Transverse colon (tissue), 4 donors: ENCODE measurements at regions not wholly inside any gene's neighbourhood (a gene's known extent, or its start where the extent isn't known, plus 50 kb on each side); places are given as distances from the start of the nearest gene placed in this dataset.

Experiments
- DNase-seq: peaks from one replicate; pipeline ENCODE4 v3.0.0-alpha.2; 2019
- H3K27ac ChIP-seq, 4 donors: fragments of 200-600 bp; sonication (generic); 2 replicates each; pipeline ENCODE4 v1.5.1; 2016 to 2018; ENCODE audit warnings: inconsistent platforms in 4 of 4
- H3K27me3 ChIP-seq: fragments of 200-600 bp; sonication (generic); 2 replicates; pipeline ENCODE4 v1.5.1; 2017; ENCODE audit warnings: inconsistent platforms
- H3K36me3 ChIP-seq, 4 donors: fragments of 200-600 bp; sonication (generic); 2 replicates each; pipeline ENCODE4 v1.5.1; 2017 to 2019; ENCODE audit warnings: inconsistent platforms in 4 of 4
- H3K4me1 ChIP-seq, 4 donors: fragments of 200-600 bp; sonication (generic); 2 replicates each; pipeline ENCODE4 v1.5.1; 2017 to 2020; ENCODE audit warnings: inconsistent platforms in 4 of 4
- H3K4me3 ChIP-seq, 4 donors: fragments of 200-600 bp; sonication (generic); 1 replicate in 1 of 4; 2 replicates in 3 of 4; pipeline versions ENCODE4 v1.5.1 to v1.6.1; 2017 to 2019; ENCODE audit warnings: inconsistent platforms in 4 of 4
- H3K9me3 ChIP-seq, 2 donors: fragments of 200-600 bp; sonication (generic); 2 replicates each; pipeline ENCODE4 v1.5.1; 2017 to 2019; ENCODE audit warnings: inconsistent platforms in 2 of 2
- CTCF ChIP-seq, 5 experiments: fragments of 200-600 bp in 3 of 5; fragments of 450-650 bp in 2 of 5; sonication (generic) in 3 of 5; IDR thresholded peaks; 1 replicate in 2 of 5; 2 replicates in 3 of 5; pipeline ENCODE4 v1.5.1; 2016 to 2017; ENCODE audit warnings: antibody characterized with exemption in 5 of 5, inconsistent platforms in 3 of 5, mild to moderate bottlenecking in 2 of 5, moderate library complexity in 1 of 5
- EP300 ChIP-seq: sonication (generic); formaldehyde crosslinking; IDR thresholded peaks from one replicate; pipeline ENCODE4 v1.6.1; 2017; ENCODE audit warnings: antibody characterized with exemption, low read depth
- POLR2A ChIP-seq: fragments of 450-650 bp; IDR thresholded peaks from one replicate; pipeline ENCODE4 v1.6.1; 2016; ENCODE audit warnings: antibody characterized with exemption, mild to moderate bottlenecking, moderate library complexity
- POLR2AphosphoS5 ChIP-seq, 3 donors: sonication (generic); formaldehyde crosslinking; IDR thresholded peaks; one replicate each; pipeline ENCODE4 v1.6.1; 2016; ENCODE audit warnings: antibody characterized with exemption in 3 of 3
- WGBS, 2 donors: methylation state at CpG; one replicate each; pipeline ENCODE4 v1.1.5; 2018; ENCODE audit warnings: low coverage in 1 of 2; 5-methylcytosine and 5-hydroxymethylcytosine counted together
- in situ Hi-C, 4 donors: fragments of 200-750 bp; cut with MboI; loops; one replicate each; pipeline versions ENCODE4 v1.15.0 to v1.15.1; 2017; ENCODE audit warnings: low sequenced_read_pairs in 3 of 4, low pct_ligation_motif_present in 1 of 4, low pct_unique_long_range_greater_than_20kb in 1 of 4
- intact Hi-C: fragments of 100-400 bp; cut with DNase I; formaldehyde crosslinking; loops from one replicate; pipeline ENCODE4 v1.15.1; 2023; ENCODE audit warnings: low total_unique reads

- peaks cover 7 to 10% of the 10 kb centered on the region in 2 donors for H3K9me3 ChIP-seq
- in situ Hi-C loops = no loop called here
- H3K4me1 ChIP-seq = no peaks in the 10 kb centered on the region
- DNase-seq = no peak
- TF ChIP-seq POLR2A = no peak
- TF ChIP-seq POLR2AphosphoS5 (IDR thresholded peaks at IDR 0.05) = no peak
- TF ChIP-seq CTCF (IDR thresholded peaks at IDR 0.05) = no peak
- no peaks in the 10 kb centered on the region for H3K36me3 ChIP-seq
- H3K27ac ChIP-seq = no peak overlapping the region
- H3K27me3 ChIP-seq = no peaks in the 10 kb centered on the region
- intact Hi-C loops = no loop called here
- H3K4me3 ChIP-seq = no peak overlapping the region
- WGBS, 2 donors = 94 to 97% methylated on average over 2 of the region's 2 CpGs
Measured at GRCh38 chr20:60288945-60289344, 330.7 kb downstream of the CDH26 start.

DNA sequence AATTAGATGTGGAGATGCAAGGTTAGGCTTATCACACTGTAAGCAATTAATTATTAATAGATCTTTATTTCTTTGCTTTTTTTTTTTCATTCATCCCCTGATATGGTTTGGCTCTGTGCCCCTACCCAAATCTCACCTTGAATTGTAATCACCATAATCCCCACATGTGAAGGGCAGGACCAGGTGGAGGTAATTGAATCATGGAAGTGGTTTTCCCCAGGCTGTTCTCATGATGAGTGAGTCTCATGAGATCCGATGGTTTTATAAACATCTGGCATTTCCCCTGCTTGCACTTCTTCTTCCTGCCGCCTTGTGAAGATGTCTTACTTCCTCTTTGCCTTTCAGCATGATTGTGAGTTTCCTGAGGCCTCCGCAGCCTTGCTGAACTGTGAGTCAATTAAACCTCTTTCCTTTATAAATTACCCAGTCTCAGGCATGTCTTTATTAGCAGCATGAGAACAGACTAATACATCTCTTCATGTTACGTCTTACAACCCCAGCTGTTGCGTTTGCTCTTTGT lies 333.8 kb downstream of the CDH26 start:
- WGBS, 2 donors = 66 to 100% methylated on average over 2 to 5 of the region's 5 CpGs
- H3K27me3 ChIP-seq = no peaks in the 10 kb centered on the region
- H3K9me3 ChIP-seq = peaks cover 7 to 9% of the 10 kb centered on the region in 2 donors
- H3K36me3 ChIP-seq = no peaks in the 10 kb centered on the region
- intact Hi-C loops = no loop called here
- in situ Hi-C loops = no loop called here
- DNase-seq = no peak
- no peak overlapping the region for H3K4me3 ChIP-seq
- TF ChIP-seq EP300 (no peak), CTCF (IDR thresholded peaks at IDR 0.05) (no peak), POLR2AphosphoS5 (IDR thresholded peaks at IDR 0.05) (no peak), POLR2A (no peak)
- H3K27ac ChIP-seq = no peak overlapping the region
- no peaks in the 10 kb centered on the region for H3K4me1 ChIP-seq

DNA sequence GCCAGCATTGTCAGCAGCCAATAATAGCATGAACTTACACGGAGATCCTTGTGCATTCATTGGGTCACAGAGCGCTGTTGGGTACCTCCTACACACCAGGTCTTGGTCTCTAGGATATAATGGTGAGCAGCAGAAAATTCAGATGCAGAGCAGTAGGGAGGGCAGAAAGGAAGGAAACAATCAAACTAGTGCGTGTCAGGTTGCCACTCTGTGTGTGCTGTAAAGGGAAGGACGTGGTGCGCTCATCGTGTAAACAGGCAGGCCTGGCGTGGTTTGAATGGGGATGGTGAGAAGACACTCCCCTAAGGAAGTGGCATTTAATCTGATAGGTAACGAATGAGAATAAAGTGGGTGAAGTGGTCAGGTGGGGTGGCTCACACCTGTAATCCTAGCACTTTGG lies 336.4 kb downstream of the CDH26 start:
- Histone ChIP-seq H3K36me3 (no peaks in the 10 kb centered on the region), H3K9me3 (peaks cover 4 to 7% of the 10 kb centered on the region in 2 donors), H3K27ac (no peak overlapping the region), H3K4me1 (peaks cover 0 to 1% (median 0%) of the 10 kb centered on the region in 4 donors), H3K4me3 (no peak overlapping the region), H3K27me3 (no peaks in the 10 kb centered on the region)
- TF ChIP-seq EP300 (no peak), CTCF (IDR thresholded peaks at IDR 0.05) (no peak), POLR2AphosphoS5 (IDR thresholded peaks at IDR 0.05) (no peak), POLR2A (no peak)
- DNase-seq = no peak
- WGBS, 2 donors = 67 to 74% methylated on average over 6 to 8 of the region's 8 CpGs
- intact Hi-C loops (no loop called here), in situ Hi-C loops (no loop called here)

- 84 to 86% methylated on average over 1 to 2 of the region's 2 CpGs for WGBS, 2 donors
- Histone ChIP-seq H3K9me3 (peaks cover 0 to 2% of the 10 kb centered on the region in 2 donors), H3K4me3 (no peak overlapping the region), H3K27ac (no peak overlapping the region), H3K4me1 (peaks cover 0 to 4% (median 0%) of the 10 kb centered on the region in 4 donors), H3K36me3 (no peaks in the 10 kb centered on the region), H3K27me3 (no peaks in the 10 kb centered on the region)
- TF ChIP-seq CTCF (IDR thresholded peaks at IDR 0.05) = no peak
- TF ChIP-seq EP300 = no peak
- no peak for TF ChIP-seq POLR2A
- no peak for TF ChIP-seq POLR2AphosphoS5 (IDR thresholded peaks at IDR 0.05)
- intact Hi-C loops (no loop called here), in situ Hi-C loops (no loop called here)
- DNase-seq = no peak
Measured at GRCh38 chr20:60295214-60295613, 337.0 kb downstream of the CDH26 start.
